Left ventricle myocardium superior (tissue), 1 donor: ENCODE measurements at regions not wholly inside any gene's neighbourhood (a gene's known extent, or its start where the extent isn't known, plus 50 kb on each side); places are given as distances from the start of the nearest gene placed in this dataset.

Source experiments
- ATAC-seq: fragments of 200-7000 bp; cut with Tn5 transposase; one replicate; pipeline ENCODE4 v1.9.1; 2020; ENCODE audit warnings: mild to moderate bottlenecking, moderate library complexity
- DNase-seq: peaks from one replicate; pipeline ENCODE4 v3.0.0-alpha.2; 2020
- intact Hi-C: fragments of 100-400 bp; cut with micrococcal nuclease; formaldehyde crosslinking; loops from one replicate; pipeline ENCODE4 v1.11.0; 2022
- donor health status: DM: no; HTN: yes; CAD: no; lungs with severe emphysema.

- intact Hi-C loops = no loop called here
- DNase-seq (no peak), ATAC-seq (no peak)
Measured at GRCh38 chr13:63149375-63149774, 1733.7 kb upstream of the PCDH20 start.

- intact Hi-C loops = no loop called here
- no peak for ATAC-seq
- DNase-seq = no peak
Measured at GRCh38 chr13:63139277-63139676, 1723.6 kb upstream of the PCDH20 start.

DNA sequence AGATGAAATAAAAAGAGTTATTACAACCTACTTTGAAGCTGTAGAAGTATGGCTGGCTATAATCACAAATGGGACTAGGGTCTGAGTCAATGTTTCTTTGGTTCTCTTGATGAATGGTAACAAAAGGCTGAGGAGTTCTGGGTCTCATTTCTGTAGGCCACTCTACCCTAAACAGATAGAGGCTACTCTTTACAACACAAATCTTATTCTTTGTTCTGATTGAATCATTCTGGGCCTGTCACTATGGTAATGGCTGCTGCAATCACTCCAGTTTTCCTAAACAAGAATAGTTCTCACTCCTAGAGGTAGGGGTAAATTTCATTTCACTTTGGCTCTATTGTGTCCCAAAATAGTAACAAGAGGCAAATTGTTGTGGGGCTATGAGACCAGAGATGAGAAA, 1714.3 kb upstream of the PCDH20 start:
- DNase-seq (no peak), ATAC-seq (no peak)
- intact Hi-C loops = no loop called here

GRCh38 chr13:63128716-63129115, 1713.1 kb upstream of the PCDH20 start:
- DNase-seq (no peak), ATAC-seq (no peak)
- intact Hi-C loops = no loop called here

DNA sequence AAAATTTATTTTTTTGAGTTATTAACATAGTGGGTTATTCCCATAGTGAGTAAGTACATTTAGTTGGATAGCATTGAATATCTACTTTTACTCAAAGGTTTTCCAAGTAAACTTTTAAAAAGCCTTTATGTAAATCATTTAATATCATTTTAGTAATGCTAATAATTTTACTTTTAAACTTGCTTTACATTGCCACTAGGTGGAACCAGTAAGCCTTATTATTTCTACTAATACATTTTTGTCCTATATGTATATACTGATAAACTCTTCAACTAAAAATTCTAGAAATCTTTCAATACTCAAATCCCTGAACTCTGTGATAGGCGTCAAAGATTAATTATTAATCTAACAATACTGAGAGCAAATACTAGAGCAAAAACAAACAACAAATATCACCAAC, 1709.2 kb upstream of the PCDH20 start:
- intact Hi-C loops = no loop called here
- ATAC-seq (no peak), DNase-seq (no peak)

DNA sequence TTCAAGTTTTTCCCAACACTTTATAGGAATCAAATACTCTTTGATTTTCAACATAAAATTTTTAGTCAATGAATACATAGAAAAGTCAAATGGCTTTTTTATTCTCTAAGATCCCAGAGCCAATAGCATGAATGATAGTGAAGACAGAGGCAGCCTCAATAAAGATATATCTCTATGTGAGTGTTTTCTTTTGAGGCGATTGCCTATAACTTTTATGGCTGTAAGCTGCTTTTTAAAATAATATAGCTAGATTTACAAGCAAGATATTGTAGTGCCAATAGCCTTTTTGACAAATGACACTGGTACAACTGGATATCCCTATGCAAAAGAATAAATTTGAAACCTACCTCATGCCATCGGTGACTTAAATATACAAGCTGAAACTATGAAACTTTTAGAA, 1705.2 kb upstream of the PCDH20 start:
- DNase-seq = no peak
- intact Hi-C loops = no loop called here
- no peak for ATAC-seq

DNA sequence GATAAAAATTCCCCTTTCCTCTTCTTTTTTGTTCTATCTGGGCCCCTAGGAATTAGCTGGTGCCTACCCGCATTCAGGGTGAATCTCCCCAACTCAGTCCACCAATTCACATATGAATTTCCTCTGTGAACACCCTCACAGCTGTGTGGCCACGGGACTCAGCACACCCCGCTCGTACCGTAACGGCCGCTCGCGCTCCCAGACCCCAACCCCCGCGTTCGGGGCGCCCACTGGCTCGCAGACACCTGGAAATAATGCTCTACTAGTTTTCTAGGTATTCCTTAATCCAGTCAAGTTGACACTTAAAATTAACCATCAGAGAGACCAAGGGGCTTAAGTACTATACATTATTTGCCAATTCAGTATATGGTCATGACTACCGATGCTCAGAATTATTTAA, 1702.1 kb upstream of the PCDH20 start:
- no peak for DNase-seq
- no peak for ATAC-seq
- intact Hi-C loops = no loop called here

GRCh38 chr13:63112799-63113395, 1697.2 kb upstream of the PCDH20 start:
- intact Hi-C loops = no loop called here
- DNase-seq (no peak), ATAC-seq (no peak)

GRCh38 chr13:63110466-63110865, 1694.8 kb upstream of the PCDH20 start:
- intact Hi-C loops = no loop called here
- DNase-seq = no peak
- no peak for ATAC-seq

GRCh38 chr13:63107179-63107943, 1691.7 kb upstream of the PCDH20 start:
- intact Hi-C loops = no loop called here
- ATAC-seq (no peak), DNase-seq (no peak)

DNA sequence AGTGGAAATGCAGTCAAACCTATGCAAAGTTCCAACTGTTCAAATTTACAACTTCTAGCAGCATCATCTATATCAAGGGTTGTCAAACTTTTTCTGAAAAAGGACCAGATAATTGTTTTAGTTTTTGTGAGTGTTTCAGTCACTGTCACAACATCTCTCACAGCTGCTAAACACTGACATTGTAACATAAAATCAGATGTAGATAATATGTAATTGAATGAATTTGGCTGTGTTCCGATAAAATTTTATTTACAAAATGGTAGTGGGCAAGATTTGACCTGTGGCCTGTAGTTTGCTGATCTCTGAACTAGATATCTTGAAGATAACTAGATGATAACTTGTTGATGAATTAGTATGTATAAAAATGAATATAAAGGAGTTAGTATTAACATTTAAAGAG, 1679.1 kb upstream of the PCDH20 start:
- DNase-seq = no peak
- intact Hi-C loops = no loop called here
- ATAC-seq = no peak

DNA sequence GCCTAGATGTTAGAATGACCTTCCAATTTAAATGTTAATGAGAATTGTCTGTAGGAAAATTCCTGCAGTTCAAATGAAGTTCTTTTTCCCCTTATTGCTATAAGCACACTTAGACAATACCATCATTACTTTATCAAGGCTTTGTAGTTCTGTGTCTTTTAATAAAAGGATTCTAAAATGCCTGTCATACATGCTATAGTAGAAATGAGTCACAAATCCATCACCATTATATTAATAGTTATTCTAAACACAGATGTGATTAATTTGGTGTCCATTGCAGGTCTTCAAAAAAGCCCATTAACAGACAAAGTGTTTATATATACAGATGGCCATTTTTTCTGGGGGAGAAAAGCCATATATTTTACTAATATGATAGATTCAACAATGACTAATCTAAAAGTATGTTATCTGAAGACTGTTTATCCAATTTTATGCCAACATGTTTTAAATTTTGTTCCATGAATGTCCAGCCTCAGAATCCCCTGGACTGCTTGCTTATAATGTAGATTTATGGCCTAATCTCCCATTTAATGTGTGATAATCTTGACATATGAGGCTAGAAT, 1678.3 kb upstream of the PCDH20 start:
- intact Hi-C loops = no loop called here
- no peak for ATAC-seq
- DNase-seq = no peak

- intact Hi-C loops = no loop called here
- DNase-seq (no peak), ATAC-seq (no peak)
Measured at GRCh38 chr13:63092456-63092855, 1676.8 kb upstream of the PCDH20 start.

- intact Hi-C loops = no loop called here
Measured at GRCh38 chr13:63090524-63090923, 1674.9 kb upstream of the PCDH20 start.

GRCh38 chr13:63088226-63088625, 1672.6 kb upstream of the PCDH20 start:
- intact Hi-C loops = no loop called here
- peak; percentile 68 for ATAC-seq
- DNase-seq = no peak

More at GRCh38 chr13:63090524-63090923, 1674.9 kb upstream of the PCDH20 start:
- ATAC-seq (no peak), DNase-seq (no peak)

DNA sequence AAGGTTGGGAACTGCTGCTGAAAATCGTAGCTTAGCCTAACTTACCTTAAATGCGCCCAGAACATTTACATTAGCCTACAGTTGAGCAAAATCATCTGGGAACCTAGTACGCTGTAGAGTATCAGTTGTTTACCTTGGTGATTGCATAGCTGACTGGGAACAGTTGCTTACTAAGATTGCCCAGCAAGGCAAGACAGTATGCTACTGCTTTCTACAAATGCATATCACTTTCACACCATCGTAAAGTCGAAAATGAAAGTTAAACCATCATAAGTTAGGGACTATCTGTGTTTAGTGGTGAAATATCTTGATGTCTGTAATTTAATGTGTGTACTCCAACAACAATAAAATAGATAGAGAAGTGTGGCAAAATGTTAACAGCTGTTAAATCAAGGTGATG, 1670.6 kb upstream of the PCDH20 start:
- intact Hi-C loops = no loop called here
- ATAC-seq (no peak), DNase-seq (no peak)

DNA sequence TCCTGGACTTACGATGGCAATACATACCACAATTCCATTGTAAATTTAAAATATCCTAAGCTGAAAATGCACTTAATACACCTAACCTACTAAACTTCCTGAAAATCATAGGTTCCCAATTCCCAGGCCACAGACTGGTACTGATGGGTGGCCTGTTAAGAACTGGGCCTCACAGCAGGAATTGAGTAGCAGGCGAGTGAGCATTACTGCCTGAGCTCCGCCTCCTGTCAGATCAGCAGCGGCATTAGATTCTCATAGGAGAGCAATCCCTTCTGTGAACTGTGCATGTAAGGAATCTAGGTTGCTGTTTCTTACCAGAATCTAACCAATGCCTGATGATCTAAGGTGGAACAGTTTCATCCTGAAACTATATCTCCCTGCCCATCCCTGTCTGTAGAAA, 1670.2 kb upstream of the PCDH20 start:
- DNase-seq = no peak
- ATAC-seq = no peak
- intact Hi-C loops = no loop called here

DNA sequence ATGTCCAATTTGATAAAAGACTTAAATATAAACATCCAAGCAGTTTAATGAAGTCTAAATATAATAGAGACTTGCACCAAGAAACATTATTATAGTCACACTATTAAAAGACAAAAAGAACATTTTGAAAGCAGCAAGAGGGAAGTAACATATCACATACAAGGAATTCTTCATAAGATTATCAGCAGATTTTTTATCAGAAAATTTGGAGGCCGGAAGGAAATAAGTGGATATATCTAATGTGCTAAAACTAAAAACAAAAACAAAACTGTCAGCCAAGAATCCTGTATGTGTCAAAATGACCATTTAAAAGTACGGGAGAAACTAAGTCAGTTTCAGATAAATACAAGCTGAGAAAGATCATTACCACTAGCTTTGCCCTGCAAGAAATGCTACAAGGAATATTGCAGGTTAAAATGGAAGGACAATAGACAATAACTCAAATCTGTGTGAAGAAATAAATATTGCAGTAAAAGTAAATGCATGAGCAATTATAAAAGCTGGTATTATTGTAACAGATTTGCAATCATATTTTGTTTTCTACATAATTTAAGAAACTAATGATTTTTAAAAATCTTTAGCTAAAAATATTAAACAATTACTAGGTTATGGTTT, 1665.9 kb upstream of the PCDH20 start:
- DNase-seq (no peak), ATAC-seq (no peak)
- intact Hi-C loops = no loop called here

- ATAC-seq (no peak), DNase-seq (no peak)
- intact Hi-C loops = no loop called here
Measured at GRCh38 chr13:63075126-63075525, 1659.5 kb upstream of the PCDH20 start.

GRCh38 chr13:63050287-63050686, 1634.6 kb upstream of the PCDH20 start:
- intact Hi-C loops = no loop called here
- DNase-seq (no peak), ATAC-seq (no peak)

DNA sequence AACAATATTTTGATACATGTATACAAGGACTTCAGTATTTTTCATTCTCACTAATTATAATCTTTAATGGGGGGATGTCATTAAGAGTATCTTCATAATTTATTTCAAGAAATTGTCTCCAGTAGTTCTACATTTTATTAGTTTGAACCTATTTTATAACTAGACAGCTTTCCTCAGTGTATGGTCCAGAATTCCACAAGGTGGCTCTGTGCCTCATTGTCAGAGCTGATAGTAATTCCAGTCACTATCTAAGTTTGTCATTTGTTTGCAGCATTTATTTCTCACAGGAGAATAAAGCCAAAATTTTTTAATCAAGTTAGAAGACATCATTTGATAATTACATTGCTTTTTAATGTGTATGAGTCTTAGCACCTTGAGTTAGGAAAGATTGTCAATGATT, 1633.0 kb upstream of the PCDH20 start:
- intact Hi-C loops = no loop called here
- no peak for ATAC-seq
- DNase-seq = no peak
